ENCODE measurements at regions not wholly inside any gene's neighbourhood (a gene's known extent, or its start where the extent isn't known, plus 50 kb on each side); places are given as distances from the start of the nearest gene placed in this dataset.
"Not testable (repeated sequence)": the region's sequence is repeated elsewhere in the genome, so short reads cannot be mapped to it uniquely, and the experiment has no call there.

GRCh38 chr6:18527836-18528743, 140.9 kb downstream of the RNF144B start:
- Mint-ChIP-seq H3K4me3 (no peak overlapping the region), H3K36me3 (no peaks in the 10 kb centered on the region), H3K9me3 (no peaks in the 10 kb centered on the region), H3K4me1 (ENCODE audit: low read depth in 2 of 2) (no peaks in the 10 kb centered on the region), H3K27ac (no peak overlapping the region), H3K27me3 (peaks cover 14% of the 10 kb centered on the region in 2 donors)
- ATAC-seq (no peak), DNase-seq (ENCODE audit: low spot score) (no peak)

GRCh38 chr6:18530201-18530600, 143.1 kb downstream of the RNF144B start:
- DNase-seq (ENCODE audit: low spot score) (no peak), ATAC-seq (no peak)

DNA sequence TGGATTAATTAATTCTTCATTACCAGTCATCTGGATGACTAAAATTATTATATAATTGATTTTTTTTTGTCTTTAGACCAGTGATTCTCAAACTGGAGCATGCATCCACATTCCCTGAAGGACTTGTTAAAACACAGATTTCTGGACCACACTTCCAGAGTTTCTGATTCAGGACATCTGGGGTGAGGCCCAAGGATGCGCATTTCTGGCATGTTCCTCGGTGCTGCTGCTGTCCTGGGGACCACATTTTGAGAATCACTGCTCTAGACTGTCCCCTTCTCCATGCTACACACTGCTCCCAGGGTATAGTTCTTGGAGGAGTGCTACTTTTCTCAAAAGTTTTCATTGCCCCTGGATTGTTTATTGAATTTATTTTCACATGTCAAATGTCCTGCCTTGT, 145.0 kb downstream of the RNF144B start:
- H3K27ac Mint-ChIP-seq: no peak overlapping the region
- no peak overlapping the region for H3K4me3 Mint-ChIP-seq
- ATAC-seq (no peak), DNase-seq (ENCODE audit: low spot score) (no peak)
- H3K27me3 Mint-ChIP-seq: peaks cover 13 to 19% of the 10 kb centered on the region in 2 donors
- H3K36me3 Mint-ChIP-seq: no peaks in the 10 kb centered on the region
- H3K9me3 Mint-ChIP-seq: no peaks in the 10 kb centered on the region
- no peaks in the 10 kb centered on the region for H3K4me1 Mint-ChIP-seq (ENCODE audit: low read depth in 2 of 2)

More at GRCh38 chr6:18530201-18530600, 143.1 kb downstream of the RNF144B start:
- Mint-ChIP-seq H3K36me3 (no peaks in the 10 kb centered on the region), H3K27ac (no peak overlapping the region), H3K9me3 (no peaks in the 10 kb centered on the region), H3K4me1 (ENCODE audit: low read depth in 2 of 2) (no peaks in the 10 kb centered on the region), H3K27me3 (peaks cover 8 to 16% of the 10 kb centered on the region in 2 donors), H3K4me3 (no peak overlapping the region)

GRCh38 chr6:18533793-18534192, 146.6 kb downstream of the RNF144B start:
- Mint-ChIP-seq H3K36me3 (no peaks in the 10 kb centered on the region), H3K9me3 (no peaks in the 10 kb centered on the region), H3K4me3 (no peak overlapping the region), H3K4me1 (ENCODE audit: low read depth in 2 of 2) (no peaks in the 10 kb centered on the region), H3K27ac (no peak overlapping the region), H3K27me3 (peaks cover 14 to 21% of the 10 kb centered on the region in 2 donors)
- DNase-seq (ENCODE audit: low spot score) (no peak), ATAC-seq (no peak)

GRCh38 chr6:18536591-18537055, 149.5 kb downstream of the RNF144B start:
- Mint-ChIP-seq H3K9me3 (no peaks in the 10 kb centered on the region), H3K4me1 (ENCODE audit: low read depth in 2 of 2) (no peaks in the 10 kb centered on the region), H3K36me3 (no peaks in the 10 kb centered on the region), H3K27ac (no peak overlapping the region), H3K27me3 (peaks cover 25 to 30% of the 10 kb centered on the region in 2 donors), H3K4me3 (no peak overlapping the region)
- no peak for ATAC-seq
- DNase-seq (ENCODE audit: low spot score): no peak

DNA sequence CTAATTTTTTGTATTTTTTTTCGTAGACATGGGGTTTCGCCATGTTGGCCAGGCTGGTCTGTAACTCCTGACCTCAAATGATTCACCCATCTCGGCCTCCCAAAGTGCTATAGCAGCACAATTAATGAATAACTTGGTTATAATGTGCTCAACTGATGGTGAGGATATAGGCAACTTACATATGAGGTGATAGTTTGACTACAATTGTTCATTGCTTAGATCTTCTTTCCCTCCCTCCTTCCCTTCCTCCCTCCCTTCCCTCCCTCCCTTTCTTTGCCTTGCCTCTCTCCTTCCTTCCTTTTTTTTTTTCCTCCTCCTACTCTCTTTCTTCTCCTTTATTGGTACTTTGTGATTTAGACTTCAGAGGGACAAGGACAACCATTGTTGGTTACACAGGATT, 151.2 kb downstream of the RNF144B start:
- Mint-ChIP-seq H3K36me3 (no peaks in the 10 kb centered on the region), H3K4me1 (ENCODE audit: low read depth in 2 of 2) (no peaks in the 10 kb centered on the region), H3K27ac (no peak overlapping the region), H3K9me3 (no peaks in the 10 kb centered on the region), H3K27me3 (peaks cover 19 to 23% of the 10 kb centered on the region in 2 donors), H3K4me3 (no peak overlapping the region)
- DNase-seq (ENCODE audit: low spot score) (no peak), ATAC-seq (no peak)

GRCh38 chr6:18543051-18543450, 155.9 kb downstream of the RNF144B start:
- ATAC-seq: no peak
- DNase-seq (ENCODE audit: low spot score): no peak
- Mint-ChIP-seq H3K36me3 (peaks cover 6% of the 10 kb centered on the region), H3K4me1 (ENCODE audit: low read depth in 2 of 2) (no peaks in the 10 kb centered on the region), H3K27ac (no peak overlapping the region), H3K9me3 (peaks cover 15% of the 10 kb centered on the region), H3K4me3 (no peak overlapping the region), H3K27me3 (peaks cover 11 to 17% of the 10 kb centered on the region in 2 donors)

DNA sequence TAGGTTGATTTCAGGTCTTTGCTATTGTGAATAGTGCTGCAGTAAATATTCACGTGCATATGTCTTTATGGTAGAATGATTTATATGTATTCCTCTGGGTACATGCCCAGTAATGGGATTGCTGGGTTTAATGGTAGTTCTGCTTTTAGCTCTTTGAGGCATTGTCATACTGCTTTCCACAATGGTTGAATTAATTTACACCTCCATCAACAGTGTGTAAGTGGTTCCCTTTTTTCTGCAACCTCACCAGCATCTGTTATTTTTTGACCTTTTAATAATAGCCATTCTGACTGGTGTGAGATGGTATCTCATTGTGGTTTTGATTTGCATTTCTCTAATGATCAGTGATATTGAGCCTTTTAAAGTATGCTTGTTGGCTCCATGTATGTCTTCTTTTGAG, 158.0 kb downstream of the RNF144B start:
- H3K36me3 Mint-ChIP-seq; DNase-seq (ENCODE audit: low spot score); ATAC-seq; H3K27me3 Mint-ChIP-seq; H3K27ac Mint-ChIP-seq; H3K4me1 Mint-ChIP-seq (ENCODE audit: low read depth in 2 of 2); H3K4me3 Mint-ChIP-seq: not testable (repeated sequence)
- H3K9me3 Mint-ChIP-seq: peaks cover 15% of the 10 kb centered on the region

GRCh38 chr6:18545726-18546125, 158.6 kb downstream of the RNF144B start:
- peaks cover 15% of the 10 kb centered on the region for H3K9me3 Mint-ChIP-seq
- peaks cover 5 to 6% of the 10 kb centered on the region in 2 donors for H3K27me3 Mint-ChIP-seq
- no peaks in the 10 kb centered on the region for H3K4me1 Mint-ChIP-seq (ENCODE audit: low read depth in 2 of 2)
- no peak overlapping the region for H3K27ac Mint-ChIP-seq
- no peak overlapping the region for H3K4me3 Mint-ChIP-seq
- ATAC-seq (no peak), DNase-seq (ENCODE audit: low spot score) (no peak)
- peaks cover 6% of the 10 kb centered on the region for H3K36me3 Mint-ChIP-seq

- Mint-ChIP-seq H3K27ac (no peak overlapping the region), H3K36me3 (peaks cover 1% of the 10 kb centered on the region), H3K27me3 (peaks cover 4 to 21% of the 10 kb centered on the region in 2 donors), H3K4me1 (ENCODE audit: low read depth in 2 of 2) (no peaks in the 10 kb centered on the region), H3K9me3 (peaks cover 4% of the 10 kb centered on the region), H3K4me3 (no peak overlapping the region)
- ATAC-seq: no peak
- DNase-seq (ENCODE audit: low spot score): no peak
Measured at GRCh38 chr6:18550119-18550518, 163.0 kb downstream of the RNF144B start.

DNA sequence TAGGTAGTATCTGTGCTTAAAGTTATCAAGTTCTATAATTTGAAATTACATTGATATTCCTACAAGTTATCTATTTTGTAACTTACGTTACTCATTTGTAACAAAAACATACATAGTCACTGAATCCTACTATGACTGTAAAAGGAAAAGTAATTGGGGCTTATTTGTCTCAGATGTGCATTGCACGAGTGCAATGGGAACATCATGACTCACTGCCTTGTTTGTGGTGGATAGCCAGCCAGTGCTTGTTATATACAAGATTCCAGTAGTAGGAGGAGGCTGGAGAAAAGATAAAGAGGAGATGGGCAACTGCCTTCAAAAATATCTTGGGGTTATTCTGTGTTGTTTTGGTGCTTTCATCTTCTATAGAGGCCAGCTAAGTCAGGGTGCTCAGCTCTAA, 164.1 kb downstream of the RNF144B start:
- ATAC-seq: no peak
- Mint-ChIP-seq H3K4me3 (no peak overlapping the region), H3K27me3 (peaks cover 7 to 25% of the 10 kb centered on the region in 2 donors), H3K9me3 (peaks cover 3% of the 10 kb centered on the region), H3K36me3 (no peaks in the 10 kb centered on the region), H3K27ac (no peak overlapping the region), H3K4me1 (ENCODE audit: low read depth in 2 of 2) (no peaks in the 10 kb centered on the region)
- no peak for DNase-seq (ENCODE audit: low spot score)

DNA sequence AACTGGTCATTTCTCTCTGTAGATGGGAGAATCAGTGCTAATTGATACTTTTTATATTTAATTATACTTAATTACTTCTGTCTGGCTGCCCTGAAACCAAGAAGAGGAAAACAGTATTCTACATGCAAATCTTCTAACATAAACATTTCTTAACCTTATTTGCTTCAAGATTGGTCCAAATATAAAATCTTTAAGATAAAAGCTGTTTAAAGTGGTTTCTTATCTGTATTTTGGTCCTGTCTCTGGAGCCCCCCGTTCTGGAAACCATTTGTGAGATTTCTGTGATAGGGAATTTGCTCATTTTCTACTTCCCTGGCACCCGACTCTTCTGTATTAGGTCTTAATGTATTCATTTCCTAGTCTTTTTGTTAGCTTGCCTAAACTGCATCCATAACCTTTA, 168.6 kb downstream of the RNF144B start:
- Mint-ChIP-seq H3K4me3 (no peak overlapping the region), H3K4me1 (ENCODE audit: low read depth in 2 of 2) (no peaks in the 10 kb centered on the region), H3K27ac (no peak overlapping the region), H3K9me3 (no peaks in the 10 kb centered on the region), H3K27me3 (peaks cover 17 to 43% of the 10 kb centered on the region in 2 donors), H3K36me3 (no peaks in the 10 kb centered on the region)
- ATAC-seq (no peak), DNase-seq (ENCODE audit: low spot score) (no peak)

GRCh38 chr6:18561037-18561750, 174.0 kb downstream of the RNF144B start:
- Mint-ChIP-seq H3K36me3 (no peaks in the 10 kb centered on the region), H3K4me3 (no peak overlapping the region), H3K9me3 (no peaks in the 10 kb centered on the region), H3K4me1 (ENCODE audit: low read depth in 2 of 2) (no peaks in the 10 kb centered on the region), H3K27ac (no peak overlapping the region), H3K27me3 (peaks cover 17 to 23% of the 10 kb centered on the region in 2 donors)
- DNase-seq (ENCODE audit: low spot score): no peak
- no peak for ATAC-seq

GRCh38 chr6:18562726-18563125, 175.6 kb downstream of the RNF144B start:
- H3K27ac Mint-ChIP-seq: no peak overlapping the region
- peaks cover 18 to 24% of the 10 kb centered on the region in 2 donors for H3K27me3 Mint-ChIP-seq
- no peak overlapping the region for H3K4me3 Mint-ChIP-seq
- H3K4me1 Mint-ChIP-seq (ENCODE audit: low read depth in 2 of 2): no peaks in the 10 kb centered on the region
- H3K9me3 Mint-ChIP-seq: peaks cover 3% of the 10 kb centered on the region
- no peak for ATAC-seq
- no peaks in the 10 kb centered on the region for H3K36me3 Mint-ChIP-seq
- no peak for DNase-seq (ENCODE audit: low spot score)
